A549 (cell line): ENCODE measurements at regions not wholly inside any gene's neighbourhood (a gene's known extent, or its start where the extent isn't known, plus 50 kb on each side); places are given as distances from the start of the nearest gene placed in this dataset.

ENCODE experiments used
- ATAC-seq, 2 experiments: fragments of 200-7000 bp in 1 of 2; fragments of >200 bp in 1 of 2; cut with Nextera tagmentation in 1 of 2; cut with Tn5 transposase in 1 of 2; 3 replicates each; pipeline versions ENCODE4 v1.8.0 to v1.9.1; 2018 to 2020; ENCODE audit warnings: mild to moderate bottlenecking in 1 of 2, moderate library complexity in 1 of 2
- CTCF ChIA-PET: fragments of 300-600 bp; sonication (Branson Sonifier 250); formaldehyde crosslinking; extraction: SDS; loops from one replicate; lab custom pipeline; 2021; ENCODE audit warnings: antibody characterized with exemption, inconsistent platforms; lab: Yijun Ruan, JAX
- POLR2A ChIA-PET: fragments of 350-600 bp; formaldehyde crosslinking; extraction: SDS; loops from one replicate; lab custom pipeline; 2021; ENCODE audit warnings: antibody characterized with exemption, inconsistent platforms; lab: Yijun Ruan, JAX
- DNase-seq, 2 experiments: peaks; one replicate each; pipeline versions ENCODE4 v3.0.0 to v3.0.0-alpha.2; 2011 to 2016; ENCODE audit warnings: low read depth in 1 of 2, low spot score in 1 of 2
- FAIRE-seq: peaks from 2 replicates; lab custom pipeline; 2011; peaks lifted over from hg19 to GRCh38; lab: Jason Lieb, UNC
- H3K27ac ChIP-seq, 2 experiments: fragments of >200 bp; sonication (Bioruptor Twin); formaldehyde crosslinking; 3 replicates each; pipeline ENCODE4 v1.5.1; 2016 to 2017
- H3K4me1 ChIP-seq: fragments of >200 bp; sonication (Bioruptor Twin); formaldehyde crosslinking; 3 replicates; pipeline ENCODE4 v1.6.1; 2016
- H3K4me2 ChIP-seq: fragments of >200 bp; sonication (Bioruptor Twin); formaldehyde crosslinking; 3 replicates; pipeline ENCODE4 v1.6.1; 2016
- H3K4me3 ChIP-seq: fragments of >200 bp; sonication (Bioruptor Twin); formaldehyde crosslinking; 3 replicates; pipeline ENCODE4 v1.5.1; 2016
- H3K9me3 ChIP-seq: fragments of >200 bp; sonication (Bioruptor Twin); formaldehyde crosslinking; 3 replicates; pipeline ENCODE4 v1.6.1; 2016
- BHLHE40 ChIP-seq: IDR thresholded peaks from 2 replicates; pipeline ENCODE4 v1.6.1; 2012; ENCODE audit warnings: low read depth, low read length, inconsistent platforms
- CEBPB ChIP-seq, 2 experiments: fragments of >200 bp in 1 of 2; sonication (Bioruptor Twin) in 1 of 2; formaldehyde crosslinking in 1 of 2; IDR thresholded peaks; 2 replicates each; pipeline ENCODE4 v1.6.1; 2012 to 2016
- CHD2 ChIP-seq: fragments of 150-350 bp; IDR thresholded peaks from 2 replicates; pipeline ENCODE4 v1.6.1; 2014; ENCODE audit warnings: low read length; ENCODE audit not compliant: partially characterized antibody
- CHD4 ChIP-seq: fragments of 200-600 bp; sonication (generic); IDR thresholded peaks from 2 replicates; pipeline ENCODE4 v1.6.1; 2016; ENCODE audit warnings: antibody characterized with exemption, mild to moderate bottlenecking, borderline replicate concordance
- EHF ChIP-seq: fragments of 250-450 bp; sonication (Bioruptor Pico); IDR thresholded peaks from 2 replicates; pipeline ENCODE4 v1.5.0; 2020; ENCODE audit warnings: mild to moderate bottlenecking
- EHMT2 ChIP-seq: fragments of 200-600 bp; sonication (generic); IDR thresholded peaks from 2 replicates; pipeline ENCODE4 v1.6.1; 2016; ENCODE audit warnings: antibody characterized with exemption, low read depth, mild to moderate bottlenecking, moderate library complexity
- ESRRA ChIP-seq: fragments of 150-350 bp; IDR thresholded peaks from 2 replicates; pipeline ENCODE4 v1.6.1; 2014; ENCODE audit warnings: mild to moderate bottlenecking, low read length, borderline replicate concordance
- FOSL2 ChIP-seq, 2 experiments: fragments of 450-650 bp in 1 of 2; fragments of >200 bp in 1 of 2; sonication (Bioruptor Twin) in 1 of 2; formaldehyde crosslinking; IDR thresholded peaks; 2 replicates each; pipeline versions ENCODE4 v1.5.0 to v1.6.1; 2016 to 2020; ENCODE audit warnings: mild to moderate bottlenecking in 1 of 2, moderate library complexity in 1 of 2
- FOXS1 ChIP-seq: fragments of 250-450 bp; sonication (Bioruptor Pico); IDR thresholded peaks from 2 replicates; pipeline ENCODE4 v1.5.0; 2020; ENCODE audit warnings: mild to moderate bottlenecking, moderate library complexity
- GATA3 ChIP-seq: IDR thresholded peaks from 2 replicates; pipeline ENCODE4 v1.6.1; 2012; ENCODE audit warnings: borderline replicate concordance
- HDAC2 ChIP-seq: fragments of 200-600 bp; sonication (generic); IDR thresholded peaks from 2 replicates; pipeline ENCODE4 v1.6.1; 2016
- KDM1A ChIP-seq: fragments of 200-600 bp; sonication (generic); IDR thresholded peaks from 2 replicates; pipeline ENCODE4 v1.6.1; 2016; ENCODE audit warnings: low read depth, mild to moderate bottlenecking
- KDM5A ChIP-seq: fragments of 200-600 bp; sonication (generic); IDR thresholded peaks from 2 replicates; pipeline ENCODE4 v1.6.1; 2016; ENCODE audit warnings: antibody characterized with exemption, mild to moderate bottlenecking
- NR3C1 ChIP-seq: fragments of >200 bp; sonication (Bioruptor Twin); formaldehyde crosslinking; IDR thresholded peaks from 3 replicates; pipeline ENCODE4 v1.6.1; 2017
- PHF8 ChIP-seq: fragments of 200-600 bp; sonication (generic); IDR thresholded peaks from 2 replicates; pipeline ENCODE4 v1.6.1; 2016; ENCODE audit warnings: low read depth, mild to moderate bottlenecking, antibody characterized with exemption, moderate library complexity, borderline replicate concordance
- POLR2AphosphoS2 ChIP-seq: conservative IDR thresholded peaks from 2 replicates; pipeline ENCODE4 v1.6.1; 2012; ENCODE audit warnings: low read length, improper control_type of control experiment, inconsistent platforms
- RAD21 ChIP-seq, 2 experiments: fragments of >200 bp in 1 of 2; sonication (Bioruptor Twin) in 1 of 2; formaldehyde crosslinking in 1 of 2; IDR thresholded peaks in 1 of 2; conservative IDR thresholded peaks in 1 of 2; 2 replicates in 1 of 2; 3 replicates in 1 of 2; pipeline ENCODE4 v1.6.1; 2012 to 2018; ENCODE audit warnings: inconsistent platforms in 1 of 2
- RFX5 ChIP-seq: fragments of 450-650 bp; IDR thresholded peaks from 2 replicates; pipeline ENCODE4 v1.7.1; 2014; ENCODE audit warnings: antibody characterized with exemption, mild to moderate bottlenecking, moderate library complexity
- SREBF2 ChIP-seq: fragments of 450-650 bp; IDR thresholded peaks from 2 replicates; pipeline ENCODE4 v1.6.1; 2014; ENCODE audit warnings: mild to moderate bottlenecking, moderate library complexity
- TFCP2L1 ChIP-seq: fragments of 250-450 bp; sonication (Bioruptor Pico); IDR thresholded peaks from 2 replicates; pipeline ENCODE4 v1.5.0; 2021; ENCODE audit warnings: mild to moderate bottlenecking
- TP53 ChIP-seq: fragments of 250-450 bp; sonication (Bioruptor Pico); IDR thresholded peaks from 2 replicates; pipeline ENCODE4 v1.5.0; 2021; ENCODE audit warnings: mild to moderate bottlenecking, moderate library complexity
- ZNF302 ChIP-seq: fragments of 250-450 bp; sonication (Bioruptor Pico); IDR thresholded peaks from 2 replicates; pipeline ENCODE4 v1.9.0; 2021; ENCODE audit warnings: inconsistent platforms, mild to moderate bottlenecking, moderate library complexity
- ZSCAN20 ChIP-seq: fragments of 250-450 bp; sonication (Bioruptor Pico); IDR thresholded peaks from 2 replicates; pipeline ENCODE4 v1.8.0; 2022; ENCODE audit warnings: mild to moderate bottlenecking, moderate library complexity
- WGBS: methylation state at CpG from one replicate; pipeline ENCODE4 v1.1.6; 2017; ENCODE audit errors: missing lambda C conversion rate; 5-methylcytosine and 5-hydroxymethylcytosine counted together
- TF ChIP-seq, protein P1 (sequence below): fragments of >200 bp; sonication (Bioruptor Twin); formaldehyde crosslinking; IDR thresholded peaks from 2 replicates; pipeline ENCODE4 v1.6.1; 2016
- TF ChIP-seq, protein P2 (sequence below): IDR thresholded peaks from 2 replicates; pipeline ENCODE4 v1.6.1; 2012; ENCODE audit warnings: low read depth, borderline replicate concordance
- TF ChIP-seq, protein P3 (sequence below): fragments of 150-350 bp; IDR thresholded peaks from 2 replicates; pipeline ENCODE4 v1.6.1; 2014; ENCODE audit warnings: low read depth, mild to moderate bottlenecking, low read length
- TF ChIP-seq, protein P4 (sequence below): fragments of 250-450 bp; sonication (Bioruptor Pico); IDR thresholded peaks from 2 replicates; pipeline ENCODE4 v1.5.0; 2020; ENCODE audit warnings: low read depth, mild to moderate bottlenecking, moderate library complexity
- TF ChIP-seq, protein P5 (sequence below): fragments of 200-600 bp; sonication (generic); IDR thresholded peaks from 2 replicates; pipeline ENCODE4 v1.6.1; 2016; ENCODE audit warnings: antibody characterized with exemption, mild to moderate bottlenecking, moderate library complexity

DNA sequence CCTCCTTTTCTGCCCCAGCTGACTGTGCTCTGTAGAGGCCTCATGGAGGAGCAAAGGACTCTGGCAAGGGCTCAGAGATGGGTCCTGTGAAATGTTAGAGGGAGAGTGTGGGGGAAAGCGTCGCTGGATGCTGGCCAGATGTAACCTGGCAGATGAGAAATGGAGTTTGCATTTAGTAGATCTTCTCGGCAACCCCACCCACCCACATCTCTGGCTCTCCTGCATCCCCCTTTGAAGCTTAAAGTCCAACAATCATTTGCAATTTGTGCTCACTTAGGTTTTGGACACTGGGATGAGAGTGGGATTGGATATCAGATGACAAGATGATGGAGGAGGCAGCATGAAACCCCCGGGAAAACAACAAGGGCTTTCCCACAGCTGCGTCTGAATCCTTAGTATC, 523.6 kb upstream of the MCTP2 start:
- H3K27ac ChIP-seq, result no peak overlapping the region
- H3K4me3 ChIP-seq, result no peak overlapping the region
- H3K9me3 ChIP-seq, result 0 out of 3 replicates have a peak, but pooled peaks cover 2% of the 10 kb centered on the region
- FAIRE-seq, result no peak
- no peak for ATAC-seq
- WGBS, result 5% methylated on average over 5 of the region's 5 CpGs
- POLR2A ChIA-PET, result no interaction called here
- H3K4me1 ChIP-seq, result no peaks in the 10 kb centered on the region
- CTCF ChIA-PET, result no interaction called here
- no peak for DNase-seq
- TF ChIP-seq FOSL2 (IDR thresholded peaks at IDR 0.05) (no peak), FOSL2 (CRISPR knock-in tag; IDR thresholded peaks at IDR 0.05) (no peak), SREBF2 (no peak), BHLHE40 (no peak), PHF8 (no peak), TFCP2L1 (CRISPR knock-in tag) (no peak), KDM5A (no peak), ZSCAN20 (no peak), TP53 (CRISPR knock-in tag) (no peak), RAD21 (conservative IDR thresholded peaks at IDR 0.05 in 1 of 2, IDR thresholded peaks at IDR 0.05 in 1 of 2) (no peak), GATA3 (no peak), CEBPB (IDR thresholded peaks at IDR 0.05) (no peak), EHMT2 (no peak), FOXS1 (CRISPR knock-in tag) (no peak), NR3C1 (no peak), ESRRA (no peak), KDM1A (no peak)
- TF ChIP-seq, protein P1, sequence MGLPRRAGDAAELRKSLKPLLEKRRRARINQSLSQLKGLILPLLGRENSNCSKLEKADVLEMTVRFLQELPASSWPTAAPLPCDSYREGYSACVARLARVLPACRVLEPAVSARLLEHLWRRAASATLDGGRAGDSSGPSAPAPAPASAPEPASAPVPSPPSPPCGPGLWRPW, result no peak
- H3K4me2 ChIP-seq, result no peak overlapping the region

DNA sequence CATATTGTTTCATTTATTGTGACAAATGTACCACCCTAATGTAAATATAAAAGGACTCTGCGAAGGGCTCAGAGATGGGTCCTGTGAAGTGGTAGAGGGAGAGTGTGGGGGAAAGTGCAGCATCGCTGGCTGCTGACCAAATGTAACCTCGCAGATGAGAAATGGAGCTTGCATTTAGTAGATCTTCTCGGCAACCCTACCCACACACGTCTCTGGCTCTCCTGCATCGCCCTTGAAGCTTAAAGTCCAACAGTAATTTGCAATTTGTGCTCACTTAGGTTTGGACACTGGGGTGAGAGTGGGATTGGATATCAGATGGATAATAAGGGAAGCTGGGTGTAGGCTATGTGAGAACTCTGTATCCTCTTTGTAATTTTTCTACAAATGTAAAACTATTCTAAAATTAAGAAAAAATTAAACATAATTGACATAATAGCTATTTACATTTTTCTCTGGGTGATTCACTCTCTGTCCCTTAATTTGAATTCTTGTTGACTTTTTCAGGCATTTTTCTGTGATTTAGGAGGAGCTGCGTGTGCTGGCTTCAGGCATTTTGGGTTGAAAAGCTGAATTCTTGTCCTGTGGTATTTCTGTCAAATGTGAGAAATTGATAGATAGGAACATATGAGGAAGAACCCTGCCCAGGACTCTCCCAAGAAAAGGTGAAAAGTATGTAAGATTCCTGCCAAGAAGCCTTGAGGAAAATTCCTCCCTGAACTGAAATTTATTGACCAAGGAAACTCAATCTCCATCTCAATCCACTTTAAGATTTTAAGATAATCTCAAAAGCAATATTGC, 524.7 kb upstream of the MCTP2 start:
- ChIA-PET CTCF (no interaction called here), POLR2A (no interaction called here)
- 8% methylated on average over 7 of the region's 7 CpGs for WGBS
- no peak for DNase-seq
- Histone ChIP-seq H3K4me2 (no peak overlapping the region), H3K9me3 (0 out of 3 replicates have a peak, but pooled peaks cover 2% of the 10 kb centered on the region), H3K4me3 (no peak overlapping the region), H3K27ac (no peak overlapping the region), H3K4me1 (no peaks in the 10 kb centered on the region)
- no peak for ATAC-seq
- TF ChIP-seq POLR2AphosphoS2 (no peak), EHF (no peak), TFCP2L1 (CRISPR knock-in tag) (no peak), ZNF302 (no peak), ZSCAN20 (no peak), HDAC2 (no peak), RFX5 (no peak), CHD4 (no peak), CHD2 (no peak)
- TF ChIP-seq, protein P2, sequence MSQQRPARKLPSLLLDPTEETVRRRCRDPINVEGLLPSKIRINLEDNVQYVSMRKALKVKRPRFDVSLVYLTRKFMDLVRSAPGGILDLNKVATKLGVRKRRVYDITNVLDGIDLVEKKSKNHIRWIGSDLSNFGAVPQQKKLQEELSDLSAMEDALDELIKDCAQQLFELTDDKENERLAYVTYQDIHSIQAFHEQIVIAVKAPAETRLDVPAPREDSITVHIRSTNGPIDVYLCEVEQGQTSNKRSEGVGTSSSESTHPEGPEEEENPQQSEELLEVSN, result no peak
- TF ChIP-seq, protein P3, sequence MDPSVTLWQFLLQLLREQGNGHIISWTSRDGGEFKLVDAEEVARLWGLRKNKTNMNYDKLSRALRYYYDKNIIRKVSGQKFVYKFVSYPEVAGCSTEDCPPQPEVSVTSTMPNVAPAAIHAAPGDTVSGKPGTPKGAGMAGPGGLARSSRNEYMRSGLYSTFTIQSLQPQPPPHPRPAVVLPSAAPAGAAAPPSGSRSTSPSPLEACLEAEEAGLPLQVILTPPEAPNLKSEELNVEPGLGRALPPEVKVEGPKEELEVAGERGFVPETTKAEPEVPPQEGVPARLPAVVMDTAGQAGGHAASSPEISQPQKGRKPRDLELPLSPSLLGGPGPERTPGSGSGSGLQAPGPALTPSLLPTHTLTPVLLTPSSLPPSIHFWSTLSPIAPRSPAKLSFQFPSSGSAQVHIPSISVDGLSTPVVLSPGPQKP, result no peak
- TF ChIP-seq, protein P4, sequence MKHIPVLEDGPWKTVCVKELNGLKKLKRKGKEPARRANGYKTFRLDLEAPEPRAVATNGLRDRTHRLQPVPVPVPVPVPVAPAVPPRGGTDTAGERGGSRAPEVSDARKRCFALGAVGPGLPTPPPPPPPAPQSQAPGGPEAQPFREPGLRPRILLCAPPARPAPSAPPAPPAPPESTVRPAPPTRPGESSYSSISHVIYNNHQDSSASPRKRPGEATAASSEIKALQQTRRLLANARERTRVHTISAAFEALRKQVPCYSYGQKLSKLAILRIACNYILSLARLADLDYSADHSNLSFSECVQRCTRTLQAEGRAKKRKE (CRISPR knock-in tag), result no peak
- TF ChIP-seq, protein P5, sequence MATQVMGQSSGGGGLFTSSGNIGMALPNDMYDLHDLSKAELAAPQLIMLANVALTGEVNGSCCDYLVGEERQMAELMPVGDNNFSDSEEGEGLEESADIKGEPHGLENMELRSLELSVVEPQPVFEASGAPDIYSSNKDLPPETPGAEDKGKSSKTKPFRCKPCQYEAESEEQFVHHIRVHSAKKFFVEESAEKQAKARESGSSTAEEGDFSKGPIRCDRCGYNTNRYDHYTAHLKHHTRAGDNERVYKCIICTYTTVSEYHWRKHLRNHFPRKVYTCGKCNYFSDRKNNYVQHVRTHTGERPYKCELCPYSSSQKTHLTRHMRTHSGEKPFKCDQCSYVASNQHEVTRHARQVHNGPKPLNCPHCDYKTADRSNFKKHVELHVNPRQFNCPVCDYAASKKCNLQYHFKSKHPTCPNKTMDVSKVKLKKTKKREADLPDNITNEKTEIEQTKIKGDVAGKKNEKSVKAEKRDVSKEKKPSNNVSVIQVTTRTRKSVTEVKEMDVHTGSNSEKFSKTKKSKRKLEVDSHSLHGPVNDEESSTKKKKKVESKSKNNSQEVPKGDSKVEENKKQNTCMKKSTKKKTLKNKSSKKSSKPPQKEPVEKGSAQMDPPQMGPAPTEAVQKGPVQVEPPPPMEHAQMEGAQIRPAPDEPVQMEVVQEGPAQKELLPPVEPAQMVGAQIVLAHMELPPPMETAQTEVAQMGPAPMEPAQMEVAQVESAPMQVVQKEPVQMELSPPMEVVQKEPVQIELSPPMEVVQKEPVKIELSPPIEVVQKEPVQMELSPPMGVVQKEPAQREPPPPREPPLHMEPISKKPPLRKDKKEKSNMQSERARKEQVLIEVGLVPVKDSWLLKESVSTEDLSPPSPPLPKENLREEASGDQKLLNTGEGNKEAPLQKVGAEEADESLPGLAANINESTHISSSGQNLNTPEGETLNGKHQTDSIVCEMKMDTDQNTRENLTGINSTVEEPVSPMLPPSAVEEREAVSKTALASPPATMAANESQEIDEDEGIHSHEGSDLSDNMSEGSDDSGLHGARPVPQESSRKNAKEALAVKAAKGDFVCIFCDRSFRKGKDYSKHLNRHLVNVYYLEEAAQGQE, result no peak
- no peak for FAIRE-seq
